A673 (cell line): ENCODE measurements at regions not wholly inside any gene's neighbourhood (a gene's known extent, or its start where the extent isn't known, plus 50 kb on each side); places are given as distances from the start of the nearest gene placed in this dataset.

Experiments
- BruUV-seq: library from RNA; stranded (reverse); fragments of 400-500 nt; replicated peaks from 2 replicates; lab custom pipeline; 2021; lab: Mats Ljungman, UMichigan
- CTCF ChIA-PET: fragments of 300-600 bp; sonication (Branson Sonifier 250); formaldehyde crosslinking; loops from one replicate; lab custom pipeline; 2022; ENCODE audit warnings: antibody characterized with exemption; lab: Charles Lee
- POLR2A ChIA-PET: fragments of 300-600 bp; sonication (Branson Sonifier 250); formaldehyde crosslinking; loops from one replicate; lab custom pipeline; 2022; ENCODE audit warnings: antibody characterized with exemption; ENCODE audit not compliant: low non-redundant PET; lab: Charles Lee
- DNase-seq: peaks from one replicate; pipeline ENCODE4 v3.0.0-alpha.2; 2015; ENCODE audit warnings: low spot score
- H3K27ac ChIP-seq: fragments of 200-600 bp; sonication (generic); 2 replicates; pipeline ENCODE4 v1.5.1; 2016; ENCODE audit warnings: mixed run types, low read depth, mild to moderate bottlenecking, mixed read lengths, antibody characterized with exemption, low read length; ENCODE audit not compliant: poor library complexity, severe bottlenecking
- H3K27me3 ChIP-seq: fragments of 200-600 bp; sonication (generic); replicated peaks from 2 replicates; pipeline ENCODE4 v1.6.1; 2017; ENCODE audit warnings: mixed run types, low read depth, mild to moderate bottlenecking, mixed read lengths, antibody characterized with exemption, low read length; ENCODE audit not compliant: insufficient read depth, poor library complexity
- H3K36me3 ChIP-seq: fragments of 200-600 bp; sonication (generic); 2 replicates; pipeline ENCODE4 v1.6.1; 2016; ENCODE audit warnings: mixed run types, mild to moderate bottlenecking, mixed read lengths, antibody characterized with exemption, low read length; ENCODE audit not compliant: insufficient read depth, poor library complexity, severe bottlenecking
- H3K4me1 ChIP-seq: fragments of 200-600 bp; sonication (generic); 2 replicates; pipeline ENCODE4 v1.6.1; 2017; ENCODE audit warnings: mixed run types, mild to moderate bottlenecking, mixed read lengths, antibody characterized with exemption, low read length; ENCODE audit not compliant: insufficient read depth, poor library complexity, severe bottlenecking
- H3K4me3 ChIP-seq: fragments of 200-600 bp; sonication (generic); 2 replicates; pipeline ENCODE4 v1.5.1; 2016; ENCODE audit warnings: low read depth, mixed run types, mild to moderate bottlenecking, mixed read lengths, low read length; ENCODE audit not compliant: poor library complexity, severe bottlenecking
- H3K9me3 ChIP-seq: fragments of 200-600 bp; sonication (generic); 2 replicates; pipeline ENCODE4 v1.6.1; 2016; ENCODE audit warnings: mixed run types, low read depth, mild to moderate bottlenecking, mixed read lengths, antibody characterized with exemption, low read length; ENCODE audit not compliant: poor library complexity, severe bottlenecking
- CTCF ChIP-seq: fragments of 300-800, 200-600 bp; sonication (generic); conservative IDR thresholded peaks from 2 replicates; pipeline ENCODE4 v1.5.1; 2017; ENCODE audit warnings: low read depth, mild to moderate bottlenecking, antibody characterized with exemption, low read length, moderate library complexity, mixed read lengths
- EZH2 ChIP-seq: fragments of 200-600 bp; sonication (generic); IDR thresholded peaks from 2 replicates; pipeline ENCODE4 v1.6.1; 2017; ENCODE audit warnings: borderline replicate concordance, low read depth, mild to moderate bottlenecking, mixed read lengths, antibody characterized with exemption, low read length; ENCODE audit not compliant: poor library complexity, severe bottlenecking
- intact Hi-C: fragments of 100-400 bp; cut with micrococcal nuclease; formaldehyde crosslinking; loops from one replicate; pipeline ENCODE4 v1.10.0; 2022; ENCODE audit not compliant: unreplicated experiment

DNA sequence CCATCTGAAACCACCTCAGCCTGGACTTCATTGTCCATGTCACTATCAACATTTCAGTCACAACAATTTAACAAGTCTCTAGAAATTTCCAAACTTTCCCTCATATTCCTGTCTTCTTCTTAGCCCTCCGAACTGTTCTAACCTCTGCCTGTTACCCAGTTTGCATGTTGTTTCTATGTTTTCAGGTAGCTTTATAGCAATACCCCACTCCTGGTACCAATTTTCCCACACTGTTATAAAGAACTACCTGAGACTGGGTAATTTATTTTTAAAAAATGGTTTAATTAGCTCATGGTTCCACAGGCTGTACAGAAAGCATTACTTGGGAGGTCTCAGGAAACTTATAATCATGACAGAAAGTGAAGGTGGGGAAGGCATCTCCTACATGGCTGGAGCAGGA, 679.2 kb upstream of the FRG1 start:
- H3K9me3 ChIP-seq, result peaks cover 14% of the 10 kb centered on the region
- no TSS peak for BruUV-seq
- H3K4me1 ChIP-seq, result no peaks in the 10 kb centered on the region
- DNase-seq, result no peak
- H3K36me3 ChIP-seq, result no peaks in the 10 kb centered on the region
- CTCF ChIA-PET, result no interaction called here
- H3K27me3 ChIP-seq, result no peaks in the 10 kb centered on the region
- intact Hi-C loops, result no loop called here
- POLR2A ChIA-PET, result no interaction called here
- H3K27ac ChIP-seq, result no peak overlapping the region
- H3K4me3 ChIP-seq, result no peak overlapping the region
- TF ChIP-seq EZH2 (no peak), CTCF (no peak)

DNA sequence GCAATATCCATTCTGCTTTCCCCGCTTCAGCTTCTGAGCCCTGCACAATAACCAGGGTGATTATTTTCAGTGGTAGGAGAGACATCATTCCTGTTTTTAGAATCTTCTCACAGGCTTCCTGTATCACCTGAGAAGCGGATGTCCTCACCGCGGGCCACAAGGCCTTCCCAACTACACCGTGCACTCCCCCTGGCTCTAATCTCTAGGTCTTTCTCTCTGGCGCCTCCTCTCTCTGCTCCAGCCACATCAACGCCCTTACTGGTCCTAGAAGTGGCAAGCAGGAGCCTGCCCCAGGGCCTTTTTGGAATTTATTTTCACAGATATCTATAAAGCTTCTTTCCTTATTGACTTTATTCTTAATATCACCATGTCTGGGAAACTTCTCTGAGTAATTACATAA, 675.2 kb upstream of the FRG1 start:
- Histone ChIP-seq H3K27me3 (no peaks in the 10 kb centered on the region), H3K4me3 (no peak overlapping the region), H3K4me1 (no peaks in the 10 kb centered on the region), H3K36me3 (no peaks in the 10 kb centered on the region), H3K9me3 (peaks cover 14% of the 10 kb centered on the region), H3K27ac (no peak overlapping the region)
- ChIA-PET CTCF (no interaction called here), POLR2A (no interaction called here)
- intact Hi-C loops, result no loop called here
- no TSS peak for BruUV-seq
- TF ChIP-seq CTCF (no peak), EZH2 (no peak)
- no peak for DNase-seq

GRCh38 chr4:189267312-189267965, 673.2 kb upstream of the FRG1 start:
- no peak overlapping the region for H3K27ac ChIP-seq
- no peaks in the 10 kb centered on the region for H3K27me3 ChIP-seq
- intact Hi-C loops, result no loop called here
- no peak for TF ChIP-seq EZH2
- no peak for TF ChIP-seq CTCF
- H3K36me3 ChIP-seq, result no peaks in the 10 kb centered on the region
- ChIA-PET CTCF (no interaction called here), POLR2A (no interaction called here)
- no peaks in the 10 kb centered on the region for H3K4me1 ChIP-seq
- BruUV-seq, result no TSS peak
- no peak for DNase-seq
- H3K9me3 ChIP-seq, result peaks cover under 1% of the 10 kb centered on the region
- H3K4me3 ChIP-seq, result no peak overlapping the region
